Tibial nerve (tissue), 4 donors: ENCODE measurements at regions not wholly inside any gene's neighbourhood (a gene's known extent, or its start where the extent isn't known, plus 50 kb on each side); places are given as distances from the start of the nearest gene placed in this dataset.

ENCODE experiments used
- DNase-seq, 2 donors: peaks; one replicate each; pipeline ENCODE4 v3.0.0-alpha.2; 2019; ENCODE audit warnings: low spot score in 2 of 2
- H3K27ac ChIP-seq, 4 donors: fragments of 200-600 bp; sonication (generic) in 3 of 4; one replicate each; pipeline ENCODE4 v1.5.1; 2017 to 2019; ENCODE audit warnings: mild to moderate bottlenecking in 1 of 4
- H3K27me3 ChIP-seq, 2 donors: fragments of 200-600 bp; sonication (generic) in 1 of 2; one replicate each; pipeline versions ENCODE4 v1.5.1 to v1.6.0; 2017 to 2019
- H3K36me3 ChIP-seq, 3 donors: fragments of 200-600 bp; sonication (generic); one replicate each; pipeline ENCODE4 v1.5.1; 2018 to 2019
- H3K4me1 ChIP-seq, 4 donors: fragments of 200-600 bp; sonication (generic) in 3 of 4; one replicate each; pipeline ENCODE4 v1.5.1; 2017 to 2019
- H3K4me3 ChIP-seq, 4 donors: fragments of 200-600 bp; sonication (generic) in 3 of 4; one replicate each; pipeline ENCODE4 v1.5.1; 2017 to 2019; ENCODE audit warnings: mild to moderate bottlenecking in 1 of 4, moderate library complexity in 1 of 4
- H3K9me3 ChIP-seq, 4 donors: fragments of 200-600 bp; sonication (generic) in 3 of 4; one replicate each; pipeline ENCODE4 v1.5.1; 2017 to 2019
- CTCF ChIP-seq, 5 experiments: fragments of 200-600 bp in 3 of 5; fragments of 450-650 bp in 2 of 5; sonication (generic) in 3 of 5; IDR thresholded peaks; one replicate each; pipeline ENCODE4 v1.5.1; 2016 to 2019; ENCODE audit warnings: antibody characterized with exemption in 5 of 5, mild to moderate bottlenecking in 3 of 5, moderate library complexity in 2 of 5
- EP300 ChIP-seq, 2 donors: sonication (generic); formaldehyde crosslinking; IDR thresholded peaks; one replicate each; pipeline ENCODE4 v1.6.1; 2017; ENCODE audit warnings: antibody characterized with exemption in 2 of 2, mild to moderate bottlenecking in 1 of 2
- POLR2A ChIP-seq, 2 donors: fragments of 450-650 bp; IDR thresholded peaks; one replicate each; pipeline ENCODE4 v1.6.1; 2017; ENCODE audit warnings: antibody characterized with exemption in 2 of 2, mild to moderate bottlenecking in 2 of 2, moderate library complexity in 2 of 2
- WGBS, 2 donors: methylation state at CpG; one replicate each; pipeline ENCODE4 v1.1.5; 2018; 5-methylcytosine and 5-hydroxymethylcytosine counted together

DNA sequence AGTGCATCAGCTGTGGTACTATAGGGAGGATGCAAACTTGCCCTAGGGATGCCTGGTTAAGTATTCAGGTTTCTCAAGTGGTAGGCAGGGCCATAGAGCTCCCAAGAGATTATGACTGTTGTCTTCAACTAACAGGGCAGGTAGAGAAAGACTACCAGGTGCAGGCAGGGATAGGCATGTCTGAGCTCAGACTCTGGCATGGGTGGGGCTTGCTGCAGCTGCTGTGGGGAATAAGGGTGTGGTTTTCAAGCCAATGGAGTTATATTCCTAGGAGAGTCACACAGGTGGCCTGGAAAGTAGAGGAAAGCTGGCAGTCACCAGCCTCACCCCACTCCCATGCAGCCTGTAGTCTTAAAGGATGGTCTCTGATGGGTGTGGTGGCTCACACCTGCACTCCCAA, 673.4 kb upstream of the ADGRL4 start:
- H3K27ac ChIP-seq, result no peak overlapping the region
- peaks cover 0 to 11% (median 4%) of the 10 kb centered on the region in 4 donors for H3K9me3 ChIP-seq
- DNase-seq, result no peak
- no peak overlapping the region for H3K4me3 ChIP-seq
- no peaks in the 10 kb centered on the region for H3K27me3 ChIP-seq
- no peaks in the 10 kb centered on the region for H3K36me3 ChIP-seq
- TF ChIP-seq CTCF (IDR thresholded peaks at IDR 0.05), result no peak
- no peak for TF ChIP-seq EP300 (IDR thresholded peaks at IDR 0.05)
- no peak for TF ChIP-seq POLR2A (IDR thresholded peaks at IDR 0.05)
- no peaks in the 10 kb centered on the region for H3K4me1 ChIP-seq

- H3K27ac ChIP-seq, result no peak overlapping the region
- no peak for TF ChIP-seq CTCF (IDR thresholded peaks at IDR 0.05)
- TF ChIP-seq POLR2A (IDR thresholded peaks at IDR 0.05), result no peak
- TF ChIP-seq EP300 (IDR thresholded peaks at IDR 0.05), result no peak
- H3K9me3 ChIP-seq, result no peaks in the 10 kb centered on the region
- WGBS, 2 donors, result 54 to 80% methylated on average over 3 of the region's 3 CpGs
- no peak overlapping the region for H3K4me3 ChIP-seq
- no peaks in the 10 kb centered on the region for H3K4me1 ChIP-seq
- DNase-seq, result no peak
- no peaks in the 10 kb centered on the region for H3K27me3 ChIP-seq
- H3K36me3 ChIP-seq, result no peaks in the 10 kb centered on the region
These were observed 661.5 kb upstream of the ADGRL4 start for GRCh38 chr1:79667848-79668696.

- 43 to 58% methylated on average over 2 of the region's 2 CpGs for WGBS, 2 donors
- Histone ChIP-seq H3K36me3 (no peaks in the 10 kb centered on the region), H3K4me1 (no peaks in the 10 kb centered on the region), H3K4me3 (no peak overlapping the region), H3K27ac (no peak overlapping the region), H3K27me3 (no peaks in the 10 kb centered on the region), H3K9me3 (no peaks in the 10 kb centered on the region)
- TF ChIP-seq CTCF (IDR thresholded peaks at IDR 0.05), result no peak
- TF ChIP-seq EP300 (IDR thresholded peaks at IDR 0.05), result no peak
- TF ChIP-seq POLR2A (IDR thresholded peaks at IDR 0.05), result no peak
- DNase-seq, result no peak
These were observed 660.6 kb upstream of the ADGRL4 start for GRCh38 chr1:79667166-79667565.

DNA sequence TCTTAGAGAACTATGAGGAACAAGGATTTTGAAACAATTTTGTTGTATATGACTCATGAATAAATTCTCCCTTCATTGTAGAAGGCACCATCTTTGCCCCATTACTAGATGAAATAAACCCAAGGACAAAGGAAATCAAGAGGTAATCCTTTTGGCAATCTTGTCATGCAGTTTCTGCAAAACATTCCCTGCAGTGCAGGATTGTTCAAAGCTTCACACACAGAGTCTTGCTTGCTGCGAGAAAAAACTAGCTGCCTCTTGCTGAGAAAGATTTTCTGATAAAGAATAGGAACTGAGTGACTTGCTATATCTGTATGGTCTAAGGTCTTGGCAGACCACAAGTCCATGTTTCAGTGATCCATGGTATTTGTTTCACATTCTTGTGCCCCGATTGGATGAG, 657.4 kb upstream of the ADGRL4 start:
- WGBS, 2 donors, result 66 to 74% methylated on average over 2 of the region's 2 CpGs
- H3K4me3 ChIP-seq, result no peak overlapping the region
- TF ChIP-seq POLR2A (IDR thresholded peaks at IDR 0.05), result no peak
- no peak for TF ChIP-seq EP300 (IDR thresholded peaks at IDR 0.05)
- TF ChIP-seq CTCF (IDR thresholded peaks at IDR 0.05), result no peak
- no peaks in the 10 kb centered on the region for H3K36me3 ChIP-seq
- no peaks in the 10 kb centered on the region for H3K9me3 ChIP-seq
- no peaks in the 10 kb centered on the region for H3K27me3 ChIP-seq
- H3K4me1 ChIP-seq, result no peaks in the 10 kb centered on the region
- H3K27ac ChIP-seq, result no peak overlapping the region
- DNase-seq, result no peak

DNA sequence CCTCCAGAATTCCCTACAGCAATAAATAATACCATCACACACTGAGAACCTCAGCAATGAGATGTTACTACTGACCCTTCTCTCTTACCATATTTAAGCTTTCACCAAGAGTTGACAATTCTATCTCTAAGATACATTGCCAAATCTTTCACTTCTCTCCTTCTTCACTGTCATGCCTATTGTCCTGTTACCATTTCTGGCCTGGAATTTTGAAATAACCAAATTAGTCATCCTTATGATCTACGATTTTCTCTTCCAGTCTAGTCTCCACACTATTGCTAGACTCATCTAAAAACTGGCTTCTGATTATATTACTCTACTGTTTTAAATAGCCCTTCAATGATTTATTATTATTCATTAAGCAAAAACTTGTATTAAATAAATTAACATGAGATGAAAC, 656.1 kb upstream of the ADGRL4 start:
- H3K27me3 ChIP-seq, result no peaks in the 10 kb centered on the region
- no peak overlapping the region for H3K4me3 ChIP-seq
- TF ChIP-seq CTCF (IDR thresholded peaks at IDR 0.05) (no peak), EP300 (IDR thresholded peaks at IDR 0.05) (no peak), POLR2A (IDR thresholded peaks at IDR 0.05) (no peak)
- no peaks in the 10 kb centered on the region for H3K9me3 ChIP-seq
- DNase-seq, result no peak
- H3K4me1 ChIP-seq, result peaks cover 0 to 6% (median 0%) of the 10 kb centered on the region in 4 donors
- WGBS, 2 donors, result 79 to 84% methylated on average over 1 of the region's 1 CpG
- H3K27ac ChIP-seq, result no peak overlapping the region
- H3K36me3 ChIP-seq, result no peaks in the 10 kb centered on the region
